HL-60 (cell line): ENCODE measurements at regions not wholly inside any gene's neighbourhood (a gene's known extent, or its start where the extent isn't known, plus 50 kb on each side); places are given as distances from the start of the nearest gene placed in this dataset.
"Not testable (repeated sequence)": the region's sequence is repeated elsewhere in the genome, so short reads cannot be mapped to it uniquely, and the experiment has no call there.

Experiments used
- POLR2AphosphoS5 ChIP-seq: IDR thresholded peaks from 2 replicates; pipeline ENCODE4 v1.6.1; 2012; ENCODE audit warnings: low read depth
- TF ChIP-seq, protein P1 (sequence below): IDR thresholded peaks from one replicate; pipeline ENCODE4 v1.5.1; 2011; ENCODE audit warnings: low read length, control low read depth, inconsistent platforms; ENCODE audit not compliant: insufficient read depth

DNA sequence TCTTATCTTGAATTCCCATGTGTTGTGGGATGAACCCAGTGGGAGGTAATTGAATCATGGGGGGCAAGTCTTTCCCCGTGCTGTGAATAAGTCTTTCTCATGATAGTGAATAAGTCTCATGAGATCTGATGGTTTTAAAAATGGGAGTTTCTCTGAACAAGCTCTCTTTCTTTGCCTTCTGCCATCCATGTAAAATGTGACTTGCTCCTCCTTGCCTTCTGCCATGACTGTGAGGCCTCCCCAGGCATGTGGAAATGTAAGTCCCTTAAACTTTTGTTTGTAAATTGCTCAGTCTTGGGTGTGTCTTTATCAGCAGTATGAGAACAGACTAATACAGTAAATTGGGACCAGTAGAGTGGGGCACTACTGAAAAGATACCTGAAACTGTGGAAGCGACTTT lies 92.1 kb upstream of the PMCH start:
- TF ChIP-seq, protein P1, sequence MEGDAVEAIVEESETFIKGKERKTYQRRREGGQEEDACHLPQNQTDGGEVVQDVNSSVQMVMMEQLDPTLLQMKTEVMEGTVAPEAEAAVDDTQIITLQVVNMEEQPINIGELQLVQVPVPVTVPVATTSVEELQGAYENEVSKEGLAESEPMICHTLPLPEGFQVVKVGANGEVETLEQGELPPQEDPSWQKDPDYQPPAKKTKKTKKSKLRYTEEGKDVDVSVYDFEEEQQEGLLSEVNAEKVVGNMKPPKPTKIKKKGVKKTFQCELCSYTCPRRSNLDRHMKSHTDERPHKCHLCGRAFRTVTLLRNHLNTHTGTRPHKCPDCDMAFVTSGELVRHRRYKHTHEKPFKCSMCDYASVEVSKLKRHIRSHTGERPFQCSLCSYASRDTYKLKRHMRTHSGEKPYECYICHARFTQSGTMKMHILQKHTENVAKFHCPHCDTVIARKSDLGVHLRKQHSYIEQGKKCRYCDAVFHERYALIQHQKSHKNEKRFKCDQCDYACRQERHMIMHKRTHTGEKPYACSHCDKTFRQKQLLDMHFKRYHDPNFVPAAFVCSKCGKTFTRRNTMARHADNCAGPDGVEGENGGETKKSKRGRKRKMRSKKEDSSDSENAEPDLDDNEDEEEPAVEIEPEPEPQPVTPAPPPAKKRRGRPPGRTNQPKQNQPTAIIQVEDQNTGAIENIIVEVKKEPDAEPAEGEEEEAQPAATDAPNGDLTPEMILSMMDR: not testable (repeated sequence)
- TF ChIP-seq POLR2AphosphoS5: not testable (repeated sequence)
